ENCODE measurements at regions not wholly inside any gene's neighbourhood (a gene's known extent, or its start where the extent isn't known, plus 50 kb on each side); places are given as distances from the start of the nearest gene placed in this dataset.

DNA sequence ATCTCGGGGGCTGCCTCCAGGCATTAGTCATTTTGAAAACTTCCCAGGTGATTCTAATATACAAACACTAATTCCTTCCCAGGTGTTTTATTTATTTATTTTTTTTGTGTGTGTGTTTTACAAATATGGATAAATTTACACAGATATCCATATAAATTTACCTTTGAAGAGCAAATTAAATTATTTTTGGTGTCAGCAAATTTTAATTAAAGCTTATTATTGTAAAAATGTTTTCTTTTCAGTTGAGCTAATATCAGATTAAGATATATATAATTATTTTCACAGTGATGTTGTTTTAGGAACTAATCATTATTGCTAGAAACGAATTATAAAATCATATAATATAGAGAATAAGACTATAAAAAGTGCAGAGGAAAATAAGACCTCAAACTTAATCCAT is 62.0 kb upstream of the FREM3 start (continued):
- TF ChIP-seq, protein P1, sequence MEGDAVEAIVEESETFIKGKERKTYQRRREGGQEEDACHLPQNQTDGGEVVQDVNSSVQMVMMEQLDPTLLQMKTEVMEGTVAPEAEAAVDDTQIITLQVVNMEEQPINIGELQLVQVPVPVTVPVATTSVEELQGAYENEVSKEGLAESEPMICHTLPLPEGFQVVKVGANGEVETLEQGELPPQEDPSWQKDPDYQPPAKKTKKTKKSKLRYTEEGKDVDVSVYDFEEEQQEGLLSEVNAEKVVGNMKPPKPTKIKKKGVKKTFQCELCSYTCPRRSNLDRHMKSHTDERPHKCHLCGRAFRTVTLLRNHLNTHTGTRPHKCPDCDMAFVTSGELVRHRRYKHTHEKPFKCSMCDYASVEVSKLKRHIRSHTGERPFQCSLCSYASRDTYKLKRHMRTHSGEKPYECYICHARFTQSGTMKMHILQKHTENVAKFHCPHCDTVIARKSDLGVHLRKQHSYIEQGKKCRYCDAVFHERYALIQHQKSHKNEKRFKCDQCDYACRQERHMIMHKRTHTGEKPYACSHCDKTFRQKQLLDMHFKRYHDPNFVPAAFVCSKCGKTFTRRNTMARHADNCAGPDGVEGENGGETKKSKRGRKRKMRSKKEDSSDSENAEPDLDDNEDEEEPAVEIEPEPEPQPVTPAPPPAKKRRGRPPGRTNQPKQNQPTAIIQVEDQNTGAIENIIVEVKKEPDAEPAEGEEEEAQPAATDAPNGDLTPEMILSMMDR (IDR thresholded peaks at IDR 0.05 in 2 of 3, conservative IDR thresholded peaks at IDR 0.05 in 1 of 3; ENCODE audit: control insufficient read depth in 2 of 3, extremely low read depth in 1 of 3, insufficient read depth in 1 of 3, low read depth in 3 of 3, low read length in 3 of 3) = no peak
- no peak for TF ChIP-seq POLR2A (IDR thresholded peaks at IDR 0.05; ENCODE audit: low read depth, low read length)
- TF ChIP-seq RCOR1 (conservative IDR thresholded peaks at IDR 0.05; ENCODE audit: low read depth, low read length) = no peak

Measured in GM12878 (cell line).